Peyer's patch (tissue), 4 donors: ENCODE measurements at regions not wholly inside any gene's neighbourhood (a gene's known extent, or its start where the extent isn't known, plus 50 kb on each side); places are given as distances from the start of the nearest gene placed in this dataset.

ENCODE experiments used
- DNase-seq, 3 donors: peaks; one replicate each; pipeline ENCODE4 v3.0.0-alpha.2; 2017 to 2019
- H3K27ac ChIP-seq, 4 donors: fragments of 200-600 bp; sonication (generic); one replicate each; pipeline ENCODE4 v1.5.1; 2016 to 2019
- H3K27me3 ChIP-seq, 2 donors: fragments of 200-600 bp; sonication (generic); one replicate each; pipeline ENCODE4 v1.5.1; 2019
- H3K36me3 ChIP-seq, 3 donors: fragments of 200-600 bp; sonication (generic); one replicate each; pipeline ENCODE4 v1.5.1; 2016 to 2019
- H3K4me1 ChIP-seq, 4 donors: fragments of 200-600 bp; sonication (generic); one replicate each; pipeline ENCODE4 v1.5.1; 2016 to 2019
- H3K4me3 ChIP-seq, 4 donors: fragments of 200-600 bp; sonication (generic); 1 replicate in 3 of 4; 2 replicates in 1 of 4; pipeline ENCODE4 v1.5.1; 2016 to 2019; ENCODE audit warnings: mild to moderate bottlenecking in 1 of 4
- H3K9me3 ChIP-seq, 4 donors: fragments of 200-600 bp; sonication (generic); one replicate each; pipeline ENCODE4 v1.5.1; 2016 to 2019; ENCODE audit warnings: mild to moderate bottlenecking in 1 of 4
- POLR2A ChIP-seq, 2 donors: fragments of 450-650 bp; IDR thresholded peaks; one replicate each; pipeline ENCODE4 v1.5.1; 2017; ENCODE audit warnings: antibody characterized with exemption in 2 of 2, mild to moderate bottlenecking in 2 of 2, moderate library complexity in 2 of 2
- TF ChIP-seq, protein P1 (sequence below), 6 experiments: fragments of 450-650 bp in 4 of 6; fragments of 200-600 bp in 2 of 6; sonication (generic) in 1 of 6; IDR thresholded peaks; one replicate each; pipeline ENCODE4 v1.5.1; 2017 to 2019; ENCODE audit warnings: antibody characterized with exemption in 6 of 6, mild to moderate bottlenecking in 3 of 6, moderate library complexity in 1 of 6

DNA sequence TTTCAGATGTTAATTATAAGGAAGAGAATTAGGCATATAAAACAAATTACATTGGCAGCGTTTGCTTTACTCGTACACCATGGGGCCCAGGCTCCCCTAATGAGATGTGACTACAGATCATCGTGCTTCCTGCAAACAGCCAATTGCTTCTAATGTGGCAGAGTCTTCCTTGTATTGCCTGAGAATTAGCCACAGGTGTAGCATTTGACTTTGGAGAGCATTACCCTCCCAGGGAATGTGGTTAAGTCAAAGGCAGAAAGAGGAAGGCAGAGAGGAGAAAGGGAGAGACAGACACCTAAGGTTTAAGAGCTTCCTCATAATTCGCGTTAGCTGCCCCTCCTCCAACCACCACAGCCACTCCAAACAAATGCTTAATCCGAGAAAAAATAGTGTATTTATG, 97.0 kb downstream of the MID1IP1 start:
- H3K9me3 ChIP-seq = no peaks in the 10 kb centered on the region
- no peak for TF ChIP-seq POLR2A (IDR thresholded peaks at IDR 0.05)
- TF ChIP-seq, protein P1, sequence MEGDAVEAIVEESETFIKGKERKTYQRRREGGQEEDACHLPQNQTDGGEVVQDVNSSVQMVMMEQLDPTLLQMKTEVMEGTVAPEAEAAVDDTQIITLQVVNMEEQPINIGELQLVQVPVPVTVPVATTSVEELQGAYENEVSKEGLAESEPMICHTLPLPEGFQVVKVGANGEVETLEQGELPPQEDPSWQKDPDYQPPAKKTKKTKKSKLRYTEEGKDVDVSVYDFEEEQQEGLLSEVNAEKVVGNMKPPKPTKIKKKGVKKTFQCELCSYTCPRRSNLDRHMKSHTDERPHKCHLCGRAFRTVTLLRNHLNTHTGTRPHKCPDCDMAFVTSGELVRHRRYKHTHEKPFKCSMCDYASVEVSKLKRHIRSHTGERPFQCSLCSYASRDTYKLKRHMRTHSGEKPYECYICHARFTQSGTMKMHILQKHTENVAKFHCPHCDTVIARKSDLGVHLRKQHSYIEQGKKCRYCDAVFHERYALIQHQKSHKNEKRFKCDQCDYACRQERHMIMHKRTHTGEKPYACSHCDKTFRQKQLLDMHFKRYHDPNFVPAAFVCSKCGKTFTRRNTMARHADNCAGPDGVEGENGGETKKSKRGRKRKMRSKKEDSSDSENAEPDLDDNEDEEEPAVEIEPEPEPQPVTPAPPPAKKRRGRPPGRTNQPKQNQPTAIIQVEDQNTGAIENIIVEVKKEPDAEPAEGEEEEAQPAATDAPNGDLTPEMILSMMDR (IDR thresholded peaks at IDR 0.05) = no peak
- no peak for DNase-seq
- no peak overlapping the region for H3K4me3 ChIP-seq
- H3K4me1 ChIP-seq = no peaks in the 10 kb centered on the region
- H3K27me3 ChIP-seq = no peaks in the 10 kb centered on the region
- H3K36me3 ChIP-seq = no peaks in the 10 kb centered on the region
- no peak overlapping the region for H3K27ac ChIP-seq

DNA sequence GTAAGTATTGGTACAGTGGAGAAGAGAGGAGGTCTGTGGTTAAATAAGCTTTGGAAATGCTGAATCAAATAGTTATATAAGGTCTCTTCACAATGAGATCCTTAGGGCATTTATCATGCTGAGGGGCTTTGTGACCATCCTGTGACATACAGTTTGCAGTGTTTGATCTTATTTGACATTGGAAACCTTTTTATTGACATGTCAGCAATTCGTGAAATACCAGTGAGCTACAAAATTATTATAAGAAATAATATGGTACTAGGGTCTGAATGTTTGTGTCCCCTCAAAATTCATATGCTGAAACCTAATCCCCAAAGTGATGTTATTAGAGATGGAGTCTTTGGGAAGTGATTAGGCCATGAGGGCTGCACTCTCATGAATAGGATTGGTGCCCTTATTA, 98.4 kb downstream of the MID1IP1 start:
- Histone ChIP-seq H3K4me1 (no peaks in the 10 kb centered on the region), H3K27ac (no peak overlapping the region), H3K9me3 (no peaks in the 10 kb centered on the region), H3K36me3 (no peaks in the 10 kb centered on the region), H3K27me3 (no peaks in the 10 kb centered on the region), H3K4me3 (no peak overlapping the region)
- TF ChIP-seq, protein P1 (IDR thresholded peaks at IDR 0.05) = no peak
- no peak for TF ChIP-seq POLR2A (IDR thresholded peaks at IDR 0.05)
- no peak for DNase-seq

DNA sequence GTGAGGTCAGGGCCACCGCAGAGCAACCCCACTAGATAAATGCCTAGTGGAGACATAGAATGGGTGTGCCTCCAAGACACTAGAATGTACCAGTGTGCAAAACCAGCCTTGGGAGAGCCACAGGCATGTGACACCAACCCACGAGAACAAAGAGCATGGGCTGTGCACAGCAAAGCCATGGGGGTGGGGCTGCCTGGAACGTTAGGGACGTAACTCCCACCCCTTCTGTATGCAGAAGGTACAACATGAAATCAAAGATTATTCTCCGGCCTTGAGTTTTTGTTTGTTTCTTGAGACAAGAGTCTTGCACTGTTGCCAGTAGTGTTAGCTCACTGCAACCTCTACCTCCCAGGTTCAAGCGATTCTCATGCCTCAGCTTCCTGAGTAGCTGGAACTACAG, 99.5 kb downstream of the MID1IP1 start:
- TF ChIP-seq, protein P1 (IDR thresholded peaks at IDR 0.05) = no peak
- no peak for TF ChIP-seq POLR2A (IDR thresholded peaks at IDR 0.05)
- Histone ChIP-seq H3K36me3 (no peaks in the 10 kb centered on the region), H3K27ac (no peak overlapping the region), H3K9me3 (no peaks in the 10 kb centered on the region), H3K4me1 (no peaks in the 10 kb centered on the region), H3K4me3 (no peak overlapping the region), H3K27me3 (no peaks in the 10 kb centered on the region)
- DNase-seq = no peak

DNA sequence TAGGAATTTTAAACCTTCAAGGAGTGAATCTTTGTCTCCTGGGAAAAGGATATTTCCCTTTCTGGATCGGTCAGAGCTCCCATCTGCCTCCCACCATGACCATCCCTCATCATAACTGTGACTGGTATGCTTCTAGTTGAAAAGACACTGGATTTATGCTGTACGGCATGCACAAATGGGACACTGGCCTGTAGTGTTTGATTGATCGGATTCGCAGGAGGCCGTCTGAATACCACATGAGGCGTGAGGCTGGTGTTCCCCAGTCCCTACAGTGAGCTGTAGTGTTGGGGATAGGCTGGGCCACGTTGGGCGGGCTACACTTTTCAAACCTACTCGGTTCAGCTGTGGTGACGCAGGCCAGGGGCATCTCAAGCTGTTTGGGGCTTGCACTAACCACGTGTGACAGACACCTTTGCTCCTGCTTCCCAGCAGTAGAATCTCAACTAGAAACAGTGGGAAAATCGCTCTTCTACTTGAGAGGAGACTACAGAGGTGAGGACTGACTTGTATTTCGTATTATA, 101.8 kb downstream of the MID1IP1 start:
- no peak for DNase-seq
- Histone ChIP-seq H3K36me3 (no peaks in the 10 kb centered on the region), H3K4me1 (no peaks in the 10 kb centered on the region), H3K27ac (no peak overlapping the region), H3K4me3 (no peak overlapping the region), H3K9me3 (no peaks in the 10 kb centered on the region), H3K27me3 (no peaks in the 10 kb centered on the region)
- TF ChIP-seq, protein P1 (IDR thresholded peaks at IDR 0.05) = no peak
- no peak for TF ChIP-seq POLR2A (IDR thresholded peaks at IDR 0.05)

DNA sequence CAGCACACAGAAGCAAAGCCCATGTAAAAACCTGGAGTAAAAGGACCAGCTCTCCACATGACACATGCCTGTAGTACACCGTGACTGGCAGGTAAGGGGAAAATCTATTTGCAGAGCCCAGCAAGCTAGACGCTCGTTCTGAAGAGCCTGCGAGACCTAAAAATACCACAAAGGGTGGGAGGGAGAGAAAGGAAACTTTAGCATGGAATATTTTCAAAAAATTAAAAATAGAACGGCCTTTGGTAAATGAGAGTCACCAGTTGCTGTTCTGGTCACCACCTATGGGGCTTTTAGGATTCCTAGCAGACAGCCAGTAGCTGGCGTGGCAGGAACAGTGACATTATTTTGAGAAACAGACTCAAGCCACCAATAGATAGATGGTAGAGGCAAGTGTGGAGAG, 115.5 kb downstream of the MID1IP1 start:
- Histone ChIP-seq H3K9me3 (no peaks in the 10 kb centered on the region), H3K4me1 (no peaks in the 10 kb centered on the region), H3K27ac (no peak overlapping the region), H3K4me3 (no peak overlapping the region), H3K36me3 (no peaks in the 10 kb centered on the region), H3K27me3 (no peaks in the 10 kb centered on the region)
- DNase-seq = no peak
- TF ChIP-seq, protein P1 (IDR thresholded peaks at IDR 0.05) = no peak
- no peak for TF ChIP-seq POLR2A (IDR thresholded peaks at IDR 0.05)

DNA sequence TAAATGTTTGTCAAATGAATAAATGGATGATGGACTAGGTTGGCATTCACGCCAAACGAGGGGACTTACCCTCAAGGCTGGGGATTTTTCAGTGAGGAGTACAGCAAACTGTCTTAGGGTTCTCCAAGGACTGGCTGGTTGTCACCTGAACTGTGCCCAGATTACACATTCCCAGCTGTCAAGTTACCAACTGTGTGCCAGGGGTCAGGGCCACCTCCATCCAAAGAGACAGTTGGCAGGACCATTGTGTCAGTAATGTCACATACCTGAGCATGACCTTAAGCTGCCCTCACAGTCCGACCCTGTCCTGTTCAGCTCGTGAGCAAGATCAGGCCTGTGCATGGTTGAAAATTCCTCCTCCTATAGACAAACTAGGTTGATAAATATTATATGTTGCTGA, 116.7 kb downstream of the MID1IP1 start:
- no peak for TF ChIP-seq POLR2A (IDR thresholded peaks at IDR 0.05)
- TF ChIP-seq, protein P1 (IDR thresholded peaks at IDR 0.05) = no peak
- Histone ChIP-seq H3K27me3 (no peaks in the 10 kb centered on the region), H3K36me3 (no peaks in the 10 kb centered on the region)

More for the DNA sequence above, 116.7 kb downstream of the MID1IP1 start:
- DNase-seq = no peak
- no peak overlapping the region for H3K4me3 ChIP-seq
- H3K9me3 ChIP-seq = no peaks in the 10 kb centered on the region
- H3K4me1 ChIP-seq = no peaks in the 10 kb centered on the region
- H3K27ac ChIP-seq = no peak overlapping the region
